WI38 (cell line): ENCODE measurements at regions not wholly inside any gene's neighbourhood (a gene's known extent, or its start where the extent isn't known, plus 50 kb on each side); places are given as distances from the start of the nearest gene placed in this dataset.
"Not testable (repeated sequence)": the region's sequence is repeated elsewhere in the genome, so short reads cannot be mapped to it uniquely, and the experiment has no call there.

Experiments used
- H3K4me3 ChIP-seq: 2 replicates; pipeline ENCODE4 v1.5.1; 2011; ENCODE audit warnings: low read depth, mild to moderate bottlenecking, control low read depth, low read length
- CTCF ChIP-seq: IDR thresholded peaks from 2 replicates; pipeline ENCODE4 v1.5.1; 2012; ENCODE audit warnings: low read depth, mild to moderate bottlenecking, control low read depth, low read length

DNA sequence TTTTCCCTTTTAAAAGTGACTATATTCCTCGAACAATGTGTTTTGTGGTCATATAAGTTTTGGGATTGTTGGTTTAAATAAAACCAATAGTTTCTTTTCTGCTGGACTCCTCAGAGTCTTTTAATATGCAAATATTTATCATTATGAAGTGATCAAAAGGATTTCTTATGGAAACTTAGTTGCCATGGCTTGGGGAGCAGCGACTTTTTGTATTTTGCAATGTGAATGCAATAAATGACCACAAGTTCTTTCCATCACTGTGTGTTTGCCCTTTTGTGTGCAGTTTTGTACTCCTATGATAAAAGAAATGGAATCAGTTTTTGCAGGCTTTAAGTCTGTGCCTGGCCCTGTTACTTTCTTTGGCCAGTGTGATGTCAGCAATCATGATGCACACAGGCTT, 68.5 kb upstream of the NUDT6 start:
- no peak for TF ChIP-seq CTCF
- H3K4me3 ChIP-seq, result no peak overlapping the region

DNA sequence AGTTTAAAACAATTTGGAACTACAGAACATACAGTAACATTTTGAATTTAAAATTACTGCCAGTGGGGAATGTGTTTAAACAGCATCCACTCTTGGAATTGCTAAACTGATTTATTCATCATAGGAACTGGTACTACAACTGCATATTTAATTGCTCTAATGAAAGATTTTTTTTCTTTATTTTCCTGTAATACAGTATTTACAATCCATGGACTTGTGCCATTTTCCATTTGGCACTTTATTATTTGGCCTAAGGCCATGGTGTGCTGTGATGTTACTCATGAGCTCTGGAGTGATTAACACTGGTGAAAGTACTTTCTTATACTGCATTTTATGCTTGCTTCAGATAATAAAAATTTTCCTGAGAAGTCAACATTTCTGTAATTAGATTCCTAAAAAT, 69.7 kb upstream of the NUDT6 start:
- no peak for TF ChIP-seq CTCF
- H3K4me3 ChIP-seq, result no peak overlapping the region

DNA sequence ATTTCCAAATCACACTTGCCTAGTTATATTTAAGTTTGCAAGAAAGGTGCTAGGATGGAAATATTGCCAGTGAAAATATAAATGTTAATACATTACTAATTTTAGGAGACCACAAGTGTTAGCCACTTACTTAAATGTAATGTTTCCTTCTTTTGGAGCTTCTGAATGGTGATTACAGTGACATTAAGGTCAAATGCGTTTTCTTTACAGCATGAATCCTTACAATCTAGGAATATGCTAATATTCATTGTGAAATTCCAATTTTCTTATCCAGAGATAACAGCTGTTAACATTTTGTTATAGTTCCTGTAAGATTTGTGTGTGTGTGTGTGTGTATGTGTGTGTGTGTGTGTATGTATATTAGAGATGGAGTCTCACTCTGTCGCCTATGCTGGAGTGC, 70.2 kb upstream of the NUDT6 start:
- TF ChIP-seq CTCF, result no peak

GRCh38 chr4:122996350-122996749, 74.0 kb upstream of the NUDT6 start:
- no peak for TF ChIP-seq CTCF

More for the DNA sequence above, 70.2 kb upstream of the NUDT6 start:
- H3K4me3 ChIP-seq, result no peak overlapping the region

DNA sequence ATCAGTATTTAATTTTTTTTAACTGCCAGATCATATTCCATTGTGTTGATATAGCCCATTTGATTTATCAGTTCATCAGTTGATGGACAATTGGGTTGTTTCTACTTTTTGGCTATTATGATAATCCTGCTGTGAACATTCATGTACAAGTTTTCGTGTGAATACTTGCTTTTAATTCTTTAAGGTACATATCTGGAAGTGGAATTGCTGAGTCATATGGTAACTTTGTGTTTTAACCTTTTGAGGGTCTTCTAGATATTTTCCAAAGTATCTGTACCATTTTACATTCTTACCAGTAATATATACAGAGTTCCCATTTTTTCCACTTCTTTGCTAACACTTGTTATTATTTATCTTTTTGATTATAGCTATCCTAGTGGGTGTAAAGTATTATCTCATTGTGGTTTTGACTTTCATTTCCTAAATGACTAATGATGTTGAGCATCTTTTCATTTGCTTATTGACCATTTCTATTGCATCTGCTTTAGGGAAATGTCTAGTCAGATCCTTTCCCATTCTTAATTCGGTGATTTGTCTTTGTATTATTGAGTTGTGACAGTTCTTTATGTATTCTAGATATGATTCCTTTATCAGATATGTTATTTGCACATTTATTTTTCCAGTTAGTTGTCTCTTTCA, 75.2 kb upstream of the NUDT6 start:
- TF ChIP-seq CTCF, result no peak
- H3K4me3 ChIP-seq, result no peak overlapping the region

More at GRCh38 chr4:122996350-122996749, 74.0 kb upstream of the NUDT6 start:
- no peak overlapping the region for H3K4me3 ChIP-seq

- not testable (repeated sequence) for H3K4me3 ChIP-seq
Measured at GRCh38 chr4:123004079-123004478, 81.7 kb upstream of the NUDT6 start.

- not testable (repeated sequence) for H3K4me3 ChIP-seq
Measured at GRCh38 chr4:123005126-123005525, 82.7 kb upstream of the NUDT6 start.

GRCh38 chr4:123007679-123008078, 85.3 kb upstream of the NUDT6 start:
- no peak for TF ChIP-seq CTCF
- H3K4me3 ChIP-seq, result no peak overlapping the region

DNA sequence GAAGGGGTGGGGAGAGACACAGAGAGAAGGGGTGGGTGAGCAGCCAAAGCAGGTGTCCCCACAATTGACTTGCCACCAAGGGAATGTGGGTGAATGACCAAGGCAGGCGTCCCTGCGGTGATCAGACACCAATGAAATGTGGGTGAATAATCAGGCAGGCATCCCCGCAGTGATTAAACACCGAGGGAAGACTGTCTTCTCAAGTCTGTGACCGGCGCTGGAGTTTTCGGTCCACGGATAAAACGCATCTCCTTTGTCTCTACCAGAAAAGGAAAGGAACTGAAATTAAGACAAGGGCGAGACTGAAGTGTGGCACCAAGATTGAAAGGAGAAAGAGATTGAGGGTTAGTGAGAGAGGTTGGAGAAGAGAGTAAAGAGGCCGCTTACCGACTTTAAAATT, 90.0 kb upstream of the NUDT6 start:
- H3K4me3 ChIP-seq, result not testable (repeated sequence)
